ENCODE measurements at regions not wholly inside any gene's neighbourhood (a gene's known extent, or its start where the extent isn't known, plus 50 kb on each side); places are given as distances from the start of the nearest gene placed in this dataset.

DNA sequence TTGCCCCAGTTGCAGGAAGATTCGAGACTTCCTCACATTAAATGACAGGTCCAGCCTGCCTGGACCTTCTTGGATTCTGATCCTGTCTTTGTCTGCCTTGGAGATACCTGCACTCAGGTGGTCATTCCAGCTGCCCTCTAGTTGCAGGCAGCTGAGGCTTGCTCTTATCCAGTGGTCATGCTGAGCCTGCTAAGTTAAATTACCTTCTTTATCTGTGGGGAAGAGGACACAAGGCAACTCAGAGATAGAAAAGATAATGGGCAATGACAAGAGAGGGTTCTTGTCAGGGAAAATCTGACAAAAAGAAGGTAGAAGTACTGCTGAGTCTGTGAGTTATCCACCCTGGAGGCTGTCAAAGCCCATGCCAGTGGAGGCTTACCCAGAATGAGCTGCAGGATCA, 401.4 kb downstream of the MID1IP1 start:
- Histone ChIP-seq H3K4me2 (ENCODE audit: low read depth, low read length) (no peak overlapping the region), H3K27ac (ENCODE audit: insufficient read depth, low read length) (no peak overlapping the region), H3K79me1 (ENCODE audit: low read depth in 1 of 2, low read length in 2 of 2) (no peaks in the 10 kb centered on the region), H4K91ac (ENCODE audit: insufficient read depth, low read depth, low read length) (no peak overlapping the region), H3K23ac (ENCODE audit: low read depth, low read length) (no peak overlapping the region), H2BK15ac (ENCODE audit: low read depth, low read length) (no peak overlapping the region), H2AFZ (replicated peaks; ENCODE audit: low read length, poor library complexity) (no peak overlapping the region), H2AK9ac (replicated peaks; ENCODE audit: low read depth, low read length, poor library complexity) (no peak overlapping the region), H3K18ac (ENCODE audit: low read depth, low read length) (no peak overlapping the region), H3K9me1 (ENCODE audit: insufficient read depth, low read length) (no peaks in the 10 kb centered on the region), H2BK5ac (ENCODE audit: low read depth, low read length, poor library complexity, severe bottlenecking) (no peak overlapping the region), H3K36me3 (ENCODE audit: control insufficient read depth, insufficient read depth, low read length) (no peaks in the 10 kb centered on the region), H3K4me1 (ENCODE audit: control insufficient read depth, insufficient read depth, low read length) (no peaks in the 10 kb centered on the region), H3K9me3 (ENCODE audit: control insufficient read depth, insufficient read depth, low read length) (no peaks in the 10 kb centered on the region), H3K4ac (ENCODE audit: low read depth, low read length) (no peak overlapping the region), H4K8ac (ENCODE audit: low read depth in 2 of 2, low read length in 2 of 2) (no peak overlapping the region), H3K9ac (ENCODE audit: low read depth, low read length) (no peak overlapping the region), H3K4me3 (ENCODE audit: insufficient read depth, low read depth, low read length) (no peak overlapping the region), H3K56ac (ENCODE audit: extremely low read depth, insufficient read depth, low read length) (no peak overlapping the region), H2BK20ac (ENCODE audit: low read depth, low read length) (no peak overlapping the region), H2BK120ac (ENCODE audit: low read depth, low read length) (no peak overlapping the region), H4K20me1 (ENCODE audit: insufficient read depth, low read length) (no peaks in the 10 kb centered on the region), H2AK5ac (ENCODE audit: low read depth, low read length) (no peak overlapping the region), H3K14ac (replicated peaks; ENCODE audit: low read depth, low read length) (no peak overlapping the region), H4K5ac (ENCODE audit: low read depth, low read length) (no peak overlapping the region), H3K27me3 (ENCODE audit: control insufficient read depth, insufficient read depth, low read length) (peaks cover 7% of the 10 kb centered on the region; the same call in 1 of the 2 replicates)
- no CpG with 5 or more reads among the region's 1 CpG for WGBS, 2 experiments (ENCODE audit: extremely low coverage in 2 of 2, insufficient read length in 1 of 2)
- ChIA-PET POLR2A (ENCODE audit: unreplicated experiment) (no interaction called here), CTCF (no interaction called here)
- TF ChIP-seq, protein P1, sequence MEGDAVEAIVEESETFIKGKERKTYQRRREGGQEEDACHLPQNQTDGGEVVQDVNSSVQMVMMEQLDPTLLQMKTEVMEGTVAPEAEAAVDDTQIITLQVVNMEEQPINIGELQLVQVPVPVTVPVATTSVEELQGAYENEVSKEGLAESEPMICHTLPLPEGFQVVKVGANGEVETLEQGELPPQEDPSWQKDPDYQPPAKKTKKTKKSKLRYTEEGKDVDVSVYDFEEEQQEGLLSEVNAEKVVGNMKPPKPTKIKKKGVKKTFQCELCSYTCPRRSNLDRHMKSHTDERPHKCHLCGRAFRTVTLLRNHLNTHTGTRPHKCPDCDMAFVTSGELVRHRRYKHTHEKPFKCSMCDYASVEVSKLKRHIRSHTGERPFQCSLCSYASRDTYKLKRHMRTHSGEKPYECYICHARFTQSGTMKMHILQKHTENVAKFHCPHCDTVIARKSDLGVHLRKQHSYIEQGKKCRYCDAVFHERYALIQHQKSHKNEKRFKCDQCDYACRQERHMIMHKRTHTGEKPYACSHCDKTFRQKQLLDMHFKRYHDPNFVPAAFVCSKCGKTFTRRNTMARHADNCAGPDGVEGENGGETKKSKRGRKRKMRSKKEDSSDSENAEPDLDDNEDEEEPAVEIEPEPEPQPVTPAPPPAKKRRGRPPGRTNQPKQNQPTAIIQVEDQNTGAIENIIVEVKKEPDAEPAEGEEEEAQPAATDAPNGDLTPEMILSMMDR (conservative IDR thresholded peaks at IDR 0.05; ENCODE audit: low read depth, low read length), result no peak
- TF ChIP-seq SMC3 (IDR thresholded peaks at IDR 0.05; ENCODE audit: low read depth, low read length) (no peak), NFE2L2 (IDR thresholded peaks at IDR 0.05; ENCODE audit: low read depth, low read length) (no peak), BHLHE40 (IDR thresholded peaks at IDR 0.05; ENCODE audit: low read depth, low read length) (no peak)
- dilution Hi-C loops (cut with HindIII; ENCODE audit: low sequenced_read_pairs, unreplicated experiment), result no loop called here
- intact Hi-C loops (cut with micrococcal nuclease), result no loop called here
- DNase-seq (no peak), ATAC-seq (ENCODE audit: low read depth) (no peak)
- no TSS peak for BruUV-seq (replicated peaks)
- in situ Hi-C loops (cut with MboI; ENCODE audit: low sequenced_read_pairs), result loop anchor here (10.0 kb wide), 1 partner anchor 58 kb away; no protein-coding TSS in a partner anchor

Measured in IMR-90 (cell line).